Esophagus (tissue), 2 donors: ENCODE measurements at regions not wholly inside any gene's neighbourhood (a gene's known extent, or its start where the extent isn't known, plus 50 kb on each side); places are given as distances from the start of the nearest gene placed in this dataset.
"Not testable (repeated sequence)": the region's sequence is repeated elsewhere in the genome, so short reads cannot be mapped to it uniquely, and the experiment has no call there.

ENCODE experiments used
- H3K27ac ChIP-seq, 2 donors: one replicate each; pipeline ENCODE4 v1.5.1; 2013; ENCODE audit warnings: low read depth in 2 of 2, mild to moderate bottlenecking in 2 of 2, inconsistent platforms in 1 of 2, low read length in 1 of 2, moderate library complexity in 1 of 2
- H3K27me3 ChIP-seq, 2 donors: one replicate each; pipeline ENCODE4 v1.6.1; 2013; ENCODE audit warnings: low read length in 2 of 2, control low read depth in 1 of 2, mild to moderate bottlenecking in 1 of 2; ENCODE audit not compliant: insufficient read depth in 2 of 2, control insufficient read depth in 1 of 2
- H3K36me3 ChIP-seq, 2 donors: one replicate each; pipeline ENCODE4 v1.6.1; 2013; ENCODE audit warnings: low read length in 1 of 2; ENCODE audit not compliant: control insufficient read depth in 2 of 2, insufficient read depth in 2 of 2
- H3K4me1 ChIP-seq, 2 donors: one replicate each; pipeline ENCODE4 v1.6.1; 2013; ENCODE audit warnings: low read length in 1 of 2; ENCODE audit not compliant: control insufficient read depth in 2 of 2, insufficient read depth in 2 of 2
- H3K4me3 ChIP-seq, 2 donors: one replicate each; pipeline ENCODE4 v1.5.1; 2013; ENCODE audit warnings: low read length in 2 of 2, mild to moderate bottlenecking in 2 of 2, low read depth in 1 of 2, moderate library complexity in 1 of 2
- H3K9me3 ChIP-seq, 2 donors: one replicate each; pipeline ENCODE4 v1.6.1; 2013; ENCODE audit warnings: mild to moderate bottlenecking in 2 of 2, low read depth in 1 of 2, low read length in 1 of 2, moderate library complexity in 1 of 2; ENCODE audit not compliant: control insufficient read depth in 2 of 2, insufficient read depth in 1 of 2
- WGBS, 2 donors: extraction: QIAGEN DNeasy Blood & Tissue Kit; methylation state at CpG; one replicate each; pipeline ENCODE4 v1.1.7; 2013; 5-methylcytosine and 5-hydroxymethylcytosine counted together
- donor health status: healthy with polysubstance abuse.
- donor health status: Bipolar disorder and iron deficiency.

DNA sequence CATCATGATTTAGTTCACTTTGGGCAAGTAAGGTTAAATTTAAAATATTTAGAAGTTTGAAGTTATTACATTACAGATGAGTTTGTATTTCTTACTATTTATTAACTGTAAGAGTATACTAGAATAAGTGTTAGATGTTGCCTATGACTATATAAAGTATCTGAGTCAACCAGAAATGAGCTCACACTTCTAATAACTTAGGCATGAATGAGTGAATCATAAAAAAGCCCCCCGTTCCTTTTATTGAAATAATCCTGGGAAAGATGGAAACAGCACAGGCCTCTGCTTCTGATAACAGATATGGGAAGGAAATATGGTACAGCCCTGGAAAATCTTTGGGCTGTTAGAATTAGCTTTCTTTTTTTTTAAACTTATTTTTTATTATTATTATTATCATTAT lies 66.6 kb upstream of the TGFBR2 start:
- WGBS, 2 donors: 36 to 46% methylated on average over 1 of the region's 1 CpG
- Histone ChIP-seq H3K36me3 (no peaks in the 10 kb centered on the region), H3K27ac (no peak overlapping the region), H3K9me3 (no peaks in the 10 kb centered on the region), H3K27me3 (no peaks in the 10 kb centered on the region), H3K4me1 (no peaks in the 10 kb centered on the region), H3K4me3 (no peak overlapping the region)

DNA sequence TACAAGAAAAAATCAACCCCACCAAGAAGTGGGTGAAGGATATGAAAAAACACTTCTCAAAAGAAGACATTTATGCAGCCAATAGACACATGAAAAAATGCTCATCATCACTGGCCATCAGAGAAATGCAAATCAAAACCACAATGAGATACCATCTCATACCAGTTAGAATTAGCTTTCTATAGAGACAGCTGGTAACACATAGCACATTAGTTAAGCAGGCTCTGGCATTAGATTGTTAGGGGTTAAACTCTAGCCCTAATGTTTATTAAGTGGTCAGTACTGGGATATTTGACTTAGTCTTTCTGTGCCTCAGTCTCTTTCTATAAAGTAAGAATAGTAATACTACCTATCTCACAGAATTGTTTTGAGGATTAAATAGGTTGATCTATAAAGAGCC lies 65.2 kb upstream of the TGFBR2 start:
- H3K27me3 ChIP-seq, H3K9me3 ChIP-seq, H3K36me3 ChIP-seq, H3K4me3 ChIP-seq, H3K4me1 ChIP-seq, H3K27ac ChIP-seq: not testable (repeated sequence)

DNA sequence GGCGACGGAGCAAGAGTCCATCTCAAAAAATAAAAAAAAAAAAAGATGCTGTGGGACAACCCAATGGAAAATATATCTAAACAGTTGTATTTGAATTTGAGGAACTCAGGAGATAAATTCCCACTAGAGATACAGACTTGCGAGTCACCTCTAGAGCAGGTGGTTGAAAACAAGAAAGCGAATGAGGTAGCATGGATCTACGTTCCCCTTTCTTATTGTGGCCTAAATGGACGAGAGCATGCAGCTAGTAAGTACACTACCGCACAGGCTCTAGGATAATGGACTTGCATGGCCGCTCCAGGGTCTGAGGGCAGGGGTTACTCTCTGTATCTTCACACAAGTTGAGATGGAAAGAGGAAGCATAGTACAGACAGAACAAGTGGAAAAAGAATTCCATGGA lies 63.5 kb upstream of the TGFBR2 start:
- Histone ChIP-seq H3K9me3 (no peaks in the 10 kb centered on the region), H3K4me3 (no peak overlapping the region), H3K27ac (no peak overlapping the region), H3K36me3 (no peaks in the 10 kb centered on the region), H3K27me3 (no peaks in the 10 kb centered on the region), H3K4me1 (no peaks in the 10 kb centered on the region)
- 98 to 99% methylated on average over 8 of the region's 8 CpGs for WGBS, 2 donors

DNA sequence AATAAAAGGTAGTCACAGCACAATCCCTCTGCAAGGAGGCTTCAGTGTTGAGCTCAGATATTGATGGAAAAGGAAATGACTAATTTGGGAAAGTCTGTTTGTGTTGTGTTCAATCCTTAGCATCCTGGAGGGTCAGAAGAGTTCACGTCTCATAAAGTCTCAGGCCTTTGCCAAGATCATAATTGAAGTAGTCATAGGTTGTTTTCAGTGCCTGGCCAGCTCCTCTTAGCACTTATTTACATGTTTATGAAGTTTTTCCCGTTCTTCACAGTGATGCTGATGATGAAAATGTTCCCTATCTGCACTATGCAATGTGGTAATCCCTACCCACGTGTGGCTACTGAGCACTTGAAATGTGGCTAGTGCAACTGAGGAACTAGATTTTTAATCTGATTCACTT lies 61.6 kb upstream of the TGFBR2 start:
- Histone ChIP-seq H3K27me3 (no peaks in the 10 kb centered on the region), H3K27ac (no peak overlapping the region), H3K4me1 (no peaks in the 10 kb centered on the region), H3K4me3 (no peak overlapping the region), H3K9me3 (no peaks in the 10 kb centered on the region), H3K36me3 (no peaks in the 10 kb centered on the region)
- 52 to 57% methylated on average over 3 of the region's 3 CpGs for WGBS, 2 donors

DNA sequence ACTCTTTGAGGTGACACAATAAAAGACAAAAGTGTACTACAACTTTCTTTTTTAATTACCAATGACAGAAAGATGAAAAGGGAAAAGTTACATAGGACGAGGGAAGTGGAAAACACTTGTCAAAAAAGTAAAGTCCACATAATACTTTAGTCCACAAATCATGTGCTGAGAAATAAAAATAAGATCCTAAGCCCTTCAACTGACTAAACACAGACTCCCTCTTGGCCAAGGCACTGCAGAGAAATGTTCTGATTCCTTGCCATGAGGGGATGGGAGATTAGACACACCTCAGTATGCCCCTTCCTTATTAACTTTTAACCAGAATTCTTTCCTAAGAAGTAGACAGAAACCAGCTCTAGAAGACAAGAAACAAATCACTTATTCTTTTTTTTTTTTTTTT lies 59.5 kb upstream of the TGFBR2 start:
- Histone ChIP-seq H3K4me1 (no peaks in the 10 kb centered on the region), H3K27ac (no peak overlapping the region), H3K36me3 (no peaks in the 10 kb centered on the region), H3K27me3 (no peaks in the 10 kb centered on the region), H3K9me3 (no peaks in the 10 kb centered on the region), H3K4me3 (no peak overlapping the region)
- 78 to 84% methylated on average over 1 of the region's 1 CpG for WGBS, 2 donors

DNA sequence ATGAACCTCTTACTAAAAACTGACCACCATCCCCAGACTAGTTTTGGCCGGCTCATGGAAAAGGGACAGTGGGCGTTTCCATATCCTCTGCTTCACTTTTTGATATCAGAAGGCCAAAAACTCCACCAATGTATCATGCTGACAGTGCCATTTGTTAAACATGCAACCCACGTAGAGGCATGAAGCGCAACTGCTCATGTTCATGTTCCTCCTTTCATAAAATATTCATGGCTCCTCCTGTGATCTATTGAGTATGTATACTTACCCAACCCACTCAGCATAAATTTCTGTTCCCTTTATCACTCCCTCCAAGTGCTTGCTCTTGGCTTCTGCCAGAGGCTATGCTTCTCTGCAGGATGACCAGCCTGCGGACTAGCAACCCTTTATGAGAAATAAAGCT lies 58.7 kb upstream of the TGFBR2 start:
- Histone ChIP-seq H3K27me3 (no peaks in the 10 kb centered on the region), H3K4me3 (no peak overlapping the region), H3K36me3 (no peaks in the 10 kb centered on the region), H3K4me1 (no peaks in the 10 kb centered on the region), H3K27ac (no peak overlapping the region), H3K9me3 (no peaks in the 10 kb centered on the region)
- 97 to 98% methylated on average over 5 of the region's 5 CpGs for WGBS, 2 donors

DNA sequence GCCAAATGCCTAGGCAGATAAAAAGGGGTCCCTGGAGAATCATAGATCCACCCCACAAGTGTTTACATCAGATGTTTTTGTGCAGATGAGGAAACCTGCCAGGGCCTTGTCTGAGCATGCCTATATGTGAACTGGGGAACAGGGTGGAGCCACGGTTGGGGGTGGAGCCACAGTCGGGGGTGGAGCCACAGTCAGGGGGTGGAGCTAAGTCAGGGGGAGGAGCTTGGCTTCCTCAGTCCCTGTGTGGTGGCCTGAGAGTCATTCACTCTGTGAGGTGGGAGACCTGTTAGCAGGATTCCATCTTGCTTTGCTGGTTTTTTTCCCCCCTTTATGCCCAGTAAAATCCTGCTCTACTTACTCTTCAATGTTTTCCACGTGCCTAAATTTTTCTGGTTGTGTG lies 57.8 kb upstream of the TGFBR2 start:
- Histone ChIP-seq H3K9me3 (no peaks in the 10 kb centered on the region), H3K27ac (no peak overlapping the region), H3K27me3 (no peaks in the 10 kb centered on the region), H3K4me3 (no peak overlapping the region), H3K36me3 (no peaks in the 10 kb centered on the region), H3K4me1 (no peaks in the 10 kb centered on the region)
- 64 to 71% methylated on average over 3 of the region's 3 CpGs for WGBS, 2 donors

DNA sequence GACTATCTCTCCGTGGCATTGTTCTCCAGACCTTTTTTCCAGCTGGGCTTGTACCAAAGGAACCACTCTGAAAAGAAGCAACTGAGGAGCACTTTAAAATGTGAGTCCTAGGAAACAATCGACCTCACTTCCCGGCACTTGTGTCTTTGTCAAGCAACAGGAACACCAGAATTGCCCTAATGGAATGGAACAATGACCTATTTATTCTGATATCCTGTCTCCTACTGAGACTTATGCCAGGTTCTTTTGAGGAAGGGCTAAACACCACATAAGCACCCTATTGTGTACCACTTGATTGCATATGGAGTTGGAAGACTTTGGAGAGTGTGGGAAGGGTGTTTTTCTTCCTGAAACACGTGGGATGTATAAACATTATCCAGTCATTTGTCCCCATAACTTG lies 56.8 kb upstream of the TGFBR2 start:
- Histone ChIP-seq H3K27me3 (no peaks in the 10 kb centered on the region), H3K4me3 (no peak overlapping the region), H3K9me3 (no peaks in the 10 kb centered on the region), H3K36me3 (no peaks in the 10 kb centered on the region), H3K4me1 (no peaks in the 10 kb centered on the region), H3K27ac (peak overlapping the region in 1 of 2 donors; percentile 20)
- 65% methylated on average over 4 of the region's 4 CpGs for WGBS, 2 donors

DNA sequence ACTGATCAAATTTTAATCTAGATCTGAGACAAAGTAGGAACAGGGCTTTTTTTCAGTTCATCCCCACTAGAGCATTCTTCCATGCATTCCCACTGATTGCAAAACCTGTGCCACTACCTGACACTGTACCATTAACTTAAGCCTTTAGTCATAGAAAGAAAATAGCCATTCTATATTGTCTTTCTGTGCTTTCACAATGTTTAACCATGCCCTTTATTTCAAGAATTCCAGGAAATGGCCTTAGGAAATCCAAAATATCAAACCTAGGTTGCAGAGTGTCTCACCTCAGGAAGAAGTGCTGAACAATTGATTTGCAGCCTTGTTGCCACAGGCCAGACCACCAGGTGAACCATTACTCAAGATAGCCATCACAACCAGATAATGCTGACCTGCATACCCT lies 56.2 kb upstream of the TGFBR2 start:
- Histone ChIP-seq H3K4me3 (no peak overlapping the region), H3K9me3 (no peaks in the 10 kb centered on the region), H3K4me1 (no peaks in the 10 kb centered on the region), H3K27me3 (no peaks in the 10 kb centered on the region), H3K36me3 (no peaks in the 10 kb centered on the region), H3K27ac (no peak overlapping the region)

DNA sequence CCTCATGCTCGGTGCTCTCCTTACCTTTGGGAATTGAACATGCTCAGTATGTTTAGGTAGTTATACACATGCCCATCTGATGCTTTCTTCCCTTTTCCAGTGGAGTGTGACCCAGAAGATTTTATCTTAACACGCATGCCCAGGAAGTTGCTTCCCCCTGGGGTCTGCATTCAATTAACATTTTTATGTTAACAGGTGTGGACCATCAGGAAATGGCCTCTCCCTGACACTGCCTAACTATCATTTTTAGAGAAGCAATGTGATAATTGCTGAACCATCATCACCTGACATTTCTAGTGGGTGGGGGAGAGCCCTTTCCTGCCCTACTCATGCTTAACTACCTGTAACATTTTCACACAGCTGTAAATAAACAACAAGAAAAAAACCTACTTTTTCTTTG lies 55.1 kb upstream of the TGFBR2 start:
- H3K9me3 ChIP-seq: no peaks in the 10 kb centered on the region
- H3K27ac ChIP-seq: no peak overlapping the region
- WGBS, 2 donors: 82 to 83% methylated on average over 2 of the region's 2 CpGs
- H3K36me3 ChIP-seq: no peaks in the 10 kb centered on the region
- H3K4me3 ChIP-seq: no peak overlapping the region
- H3K27me3 ChIP-seq: no peaks in the 10 kb centered on the region
- no peaks in the 10 kb centered on the region for H3K4me1 ChIP-seq
